GM11168 (cell line): ENCODE measurements at regions not wholly inside any gene's neighbourhood (a gene's known extent, or its start where the extent isn't known, plus 50 kb on each side); places are given as distances from the start of the nearest gene placed in this dataset.

Experiments
- in situ Hi-C: fragments of 300-500 bp; cut with MboI; formaldehyde crosslinking; loops from one replicate; pipeline ENCODE4 v1.12.0; 2022; ENCODE audit warnings: low sequenced_read_pairs; ENCODE audit not compliant: unreplicated experiment

- in situ Hi-C loops = no loop called here
Measured at GRCh38 chr7:131174855-131175254, 152.8 kb upstream of the MKLN1 start.

GRCh38 chr7:131182446-131183058 lies 145.1 kb upstream of the MKLN1 start:
- in situ Hi-C loops = no loop called here

- in situ Hi-C loops = no loop called here
Measured at GRCh38 chr7:131183072-131183471, 144.6 kb upstream of the MKLN1 start.

- in situ Hi-C loops = no loop called here
Measured at GRCh38 chr7:131183611-131184119, 144.0 kb upstream of the MKLN1 start.

- in situ Hi-C loops = no loop called here
Measured at GRCh38 chr7:131186816-131187215, 140.9 kb upstream of the MKLN1 start.

- in situ Hi-C loops = no loop called here
Measured at GRCh38 chr7:131188367-131189339, 139.0 kb upstream of the MKLN1 start.

- in situ Hi-C loops = no loop called here
Measured at GRCh38 chr7:131189488-131189887, 138.2 kb upstream of the MKLN1 start.

GRCh38 chr7:131190146-131190545 lies 137.5 kb upstream of the MKLN1 start:
- in situ Hi-C loops = no loop called here

GRCh38 chr7:131190581-131190980 lies 137.1 kb upstream of the MKLN1 start:
- in situ Hi-C loops = no loop called here

GRCh38 chr7:131194070-131194865 lies 133.4 kb upstream of the MKLN1 start:
- in situ Hi-C loops = no loop called here

- in situ Hi-C loops = no loop called here
Measured at GRCh38 chr7:131196803-131197202, 130.9 kb upstream of the MKLN1 start.

- in situ Hi-C loops = no loop called here
Measured at GRCh38 chr7:131197920-131198615, 129.6 kb upstream of the MKLN1 start.

GRCh38 chr7:131202451-131202850 lies 125.2 kb upstream of the MKLN1 start:
- in situ Hi-C loops = no loop called here

- in situ Hi-C loops = no loop called here
Measured at GRCh38 chr7:131203291-131203976, 124.2 kb upstream of the MKLN1 start.

- in situ Hi-C loops = no loop called here
Measured at GRCh38 chr7:131208777-131209176, 118.9 kb upstream of the MKLN1 start.

- in situ Hi-C loops = no loop called here
Measured at GRCh38 chr7:131210618-131211017, 117.1 kb upstream of the MKLN1 start.

GRCh38 chr7:131211500-131211899 lies 116.2 kb upstream of the MKLN1 start:
- in situ Hi-C loops = no loop called here

- in situ Hi-C loops = no loop called here
Measured at GRCh38 chr7:131212114-131212513, 115.6 kb upstream of the MKLN1 start.

- in situ Hi-C loops = no loop called here
Measured at GRCh38 chr7:131218727-131219128, 108.9 kb upstream of the MKLN1 start.
